NCI-H69 (cell line): ENCODE measurements at regions not wholly inside any gene's neighbourhood (a gene's known extent, or its start where the extent isn't known, plus 50 kb on each side); places are given as distances from the start of the nearest gene placed in this dataset.
A peak's percentile ranks its signal among the peaks of the same experiment; 100 is the strongest.
"Not testable (repeated sequence)": the region's sequence is repeated elsewhere in the genome, so short reads cannot be mapped to it uniquely, and the experiment has no call there.

ENCODE experiments used
- DNase-seq: peaks from one replicate; lab custom pipeline; 2025; lab: John Stamatoyannopoulos, UW

DNA sequence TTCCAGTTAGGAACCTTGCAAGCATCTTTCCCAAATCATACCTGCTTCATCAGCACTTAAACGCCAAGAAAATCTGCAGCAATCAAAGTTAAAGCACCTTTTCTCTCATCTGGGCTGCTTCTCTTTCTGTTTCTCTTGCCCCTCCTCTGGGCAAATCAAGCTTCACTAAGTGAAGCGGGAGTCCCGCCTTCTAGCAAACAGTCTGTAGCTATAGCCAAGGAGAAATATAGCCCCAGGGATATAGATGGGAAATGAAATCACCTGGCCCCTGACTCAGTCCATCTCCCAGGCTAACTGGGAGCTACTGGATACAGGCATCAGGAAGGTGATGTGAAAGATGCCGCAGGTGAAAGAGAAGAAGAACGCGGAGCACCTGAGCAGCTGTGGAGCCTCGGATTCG lies 481.9 kb downstream of the C6orf118 start:
- DNase-seq, result peak; percentile 47

DNA sequence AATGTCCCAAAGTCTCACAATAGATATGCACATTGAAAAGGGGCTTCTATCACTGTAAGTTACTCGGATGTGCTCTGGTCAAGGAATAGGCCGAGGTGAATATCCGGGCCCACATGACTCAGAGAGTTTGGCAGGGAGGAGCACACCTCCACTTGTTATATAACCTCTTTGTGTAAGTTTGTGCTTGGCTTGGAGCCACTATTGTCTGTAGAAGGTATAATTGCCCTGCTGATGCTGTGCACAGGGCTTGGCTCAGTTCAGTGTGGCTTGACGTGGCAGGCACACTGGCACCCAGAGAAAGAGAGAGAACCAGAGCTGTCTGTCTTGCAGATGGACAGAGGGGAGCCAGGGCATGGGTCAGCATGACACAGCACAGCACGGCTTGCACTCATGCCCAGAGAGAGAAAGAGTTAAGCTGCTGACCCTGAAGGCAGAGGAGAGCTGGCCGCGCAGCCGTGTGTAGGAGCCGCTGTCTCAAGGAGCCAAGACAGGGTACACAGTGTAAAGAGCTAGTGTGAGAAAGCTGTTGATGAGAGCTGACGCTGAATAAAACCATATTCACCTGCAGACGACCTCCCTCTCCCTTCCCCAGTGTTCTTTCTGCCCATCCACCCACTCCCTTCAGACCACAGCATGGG lies 482.5 kb downstream of the C6orf118 start:
- DNase-seq, result peak; percentile 10

DNA sequence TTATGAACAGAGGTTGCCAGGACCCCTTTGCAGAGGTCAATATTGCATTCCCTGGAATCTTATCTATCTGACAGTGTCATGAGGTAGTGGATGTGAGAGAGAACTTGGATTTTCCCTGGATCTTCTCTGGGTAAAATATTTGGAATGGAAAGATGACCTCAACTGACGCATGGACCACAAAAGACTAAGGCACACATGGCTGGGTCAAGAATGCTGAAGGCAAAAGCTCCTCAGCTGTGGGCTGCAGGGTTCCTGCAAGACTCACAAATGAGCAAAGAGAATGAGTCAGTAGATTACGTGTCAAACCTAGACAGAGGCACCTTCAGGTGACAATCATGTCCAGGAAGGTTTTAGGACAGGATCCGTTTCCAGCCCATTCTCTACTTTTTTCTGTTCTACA lies 484.0 kb downstream of the C6orf118 start:
- no peak for DNase-seq

DNA sequence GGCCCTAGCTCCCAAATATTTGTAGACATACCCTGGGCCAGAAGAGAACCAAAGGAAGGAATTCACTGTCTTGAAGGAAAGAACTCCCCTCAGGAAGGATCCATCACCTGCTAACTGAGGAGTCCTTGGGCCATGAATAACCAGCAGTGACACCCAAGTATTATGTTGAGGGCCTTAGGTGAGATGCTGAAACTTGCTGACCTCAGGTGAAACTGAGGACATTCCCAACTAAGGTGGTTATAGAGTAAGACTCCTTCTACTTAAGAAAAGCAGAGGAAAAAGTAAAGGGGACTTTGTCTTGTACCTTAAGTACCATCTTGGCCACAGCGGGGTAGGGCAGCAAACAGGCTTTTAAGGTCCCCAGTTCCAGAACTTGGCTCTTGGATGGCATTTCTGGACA lies 491.7 kb downstream of the C6orf118 start:
- no peak for DNase-seq

DNA sequence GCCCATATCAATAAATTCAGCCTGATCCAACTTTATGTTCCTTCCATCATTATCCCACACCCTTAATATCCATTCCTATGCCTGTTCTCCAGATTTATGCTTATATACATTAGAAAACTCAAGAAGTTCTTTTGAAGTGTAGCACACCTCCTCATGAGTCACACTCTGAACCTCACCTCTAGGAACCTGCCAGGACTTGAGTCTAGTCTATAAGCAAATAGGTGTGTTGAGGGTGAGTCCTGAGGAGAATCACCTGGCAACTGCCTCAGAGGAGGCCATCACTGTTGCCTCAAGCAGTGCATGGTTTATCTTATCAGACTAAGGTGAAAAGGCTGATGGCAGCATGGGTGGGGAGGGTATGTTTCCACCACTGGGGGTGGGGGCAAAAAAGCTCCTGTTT lies 496.7 kb downstream of the C6orf118 start:
- DNase-seq, result no peak

DNA sequence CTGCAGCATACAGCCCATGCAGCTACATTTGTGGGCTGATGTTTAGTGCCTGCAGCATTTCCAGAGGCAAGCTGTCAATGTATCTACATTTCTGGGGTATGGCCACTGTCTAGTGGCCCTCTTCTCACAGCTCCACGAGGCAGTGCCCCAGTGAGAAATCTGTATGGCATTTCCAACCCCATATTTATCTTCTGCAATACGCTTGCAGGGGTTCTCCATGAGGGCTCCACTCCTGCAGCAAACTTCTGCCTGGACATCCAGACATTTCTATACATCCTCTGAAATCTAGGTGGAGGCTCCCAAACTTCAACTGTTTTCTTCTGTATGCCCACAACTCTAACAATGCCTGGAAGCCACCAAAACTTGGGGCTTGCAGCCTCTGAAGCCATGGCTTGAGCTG lies 502.3 kb downstream of the C6orf118 start:
- DNase-seq, result no peak

DNA sequence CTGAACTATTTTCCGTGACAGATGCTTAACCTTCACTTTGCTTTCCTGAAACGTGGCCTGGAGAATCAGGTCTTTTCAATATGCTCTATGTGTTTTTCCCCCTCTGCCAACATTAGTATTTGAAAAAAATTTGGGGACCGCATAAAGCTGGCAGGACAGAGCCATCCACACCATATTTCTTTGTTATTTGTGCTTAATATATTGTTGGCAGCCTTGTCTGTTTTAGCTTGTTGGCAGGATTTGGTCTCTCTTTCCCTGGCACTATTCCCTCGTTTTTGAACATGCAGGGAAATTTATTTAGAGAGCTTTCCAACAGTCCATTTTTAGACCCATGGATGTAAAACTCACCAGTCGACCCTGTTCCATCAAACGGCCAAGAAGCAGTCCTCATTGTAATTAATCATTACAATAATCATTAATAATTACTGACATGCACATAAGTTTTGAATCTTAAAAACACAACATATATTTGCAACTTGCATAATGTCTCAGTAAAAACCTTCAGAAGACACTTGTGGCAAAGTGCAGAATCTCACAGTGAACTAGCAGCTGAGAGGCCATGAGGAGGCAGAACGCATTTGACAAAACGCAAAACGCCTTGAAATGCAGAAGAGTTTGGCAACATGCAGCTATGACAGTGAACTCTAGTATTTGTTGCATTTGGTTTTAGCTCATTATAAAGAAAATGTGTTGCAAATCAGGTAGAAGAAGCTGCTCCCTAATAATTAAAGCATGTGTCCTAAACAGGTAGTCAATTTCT lies 514.2 kb downstream of the C6orf118 start:
- no peak for DNase-seq

DNA sequence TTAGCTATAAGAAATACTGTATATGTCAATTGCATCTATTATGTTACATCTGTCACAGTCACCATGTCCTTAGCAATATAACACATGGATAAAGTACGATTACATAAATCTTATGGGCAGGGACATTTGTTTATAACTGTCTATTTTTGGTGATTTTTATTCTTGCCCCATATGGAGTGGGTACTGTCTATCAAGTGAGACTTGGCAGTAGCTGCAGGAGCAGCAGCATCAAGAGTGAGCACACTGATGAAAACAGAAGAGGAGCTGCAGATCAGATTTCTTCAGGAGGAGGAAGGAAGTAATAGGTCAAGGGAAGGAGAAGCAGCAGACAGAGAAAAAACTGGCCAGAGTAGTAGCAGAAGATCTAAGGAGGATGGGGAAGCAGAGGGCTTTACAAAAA lies 516.7 kb downstream of the C6orf118 start:
- no peak for DNase-seq

DNA sequence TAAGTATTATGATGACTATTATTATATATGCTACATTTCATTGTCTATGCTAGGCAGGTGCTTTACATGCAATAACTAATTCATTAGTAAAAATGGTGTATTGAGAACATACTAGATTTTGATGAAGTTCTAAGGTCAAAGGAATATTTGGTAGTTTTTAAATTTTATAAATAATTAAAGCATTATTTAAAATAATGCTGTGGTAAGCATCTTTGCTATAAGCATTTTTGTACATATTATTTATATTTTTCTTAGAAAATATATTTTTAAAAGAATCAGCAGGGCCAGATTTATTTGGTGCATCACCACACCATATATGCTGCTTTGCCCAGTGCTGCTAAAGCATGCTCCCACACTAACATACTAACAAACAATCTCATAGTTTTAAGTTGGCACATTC lies 517.9 kb downstream of the C6orf118 start:
- no peak for DNase-seq

DNA sequence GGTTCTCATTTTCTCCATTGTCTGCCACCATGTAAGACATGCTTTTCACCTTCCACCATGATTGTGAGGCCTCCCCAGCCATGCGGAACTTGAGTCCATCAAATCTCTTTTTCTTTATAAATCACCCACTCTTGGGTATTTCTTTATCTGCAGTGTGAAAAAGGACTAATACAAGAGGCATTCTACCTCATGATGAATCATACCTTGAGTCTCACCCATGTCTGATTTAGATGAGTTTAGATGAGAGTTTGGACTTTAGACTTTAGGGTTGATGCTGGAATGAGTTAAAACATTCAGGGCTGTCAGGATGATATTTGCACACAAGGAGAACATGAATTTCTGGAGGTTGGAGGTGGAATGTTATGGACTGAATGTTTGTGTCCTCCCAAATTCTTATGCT lies 545.6 kb downstream of the C6orf118 start:
- DNase-seq, result no peak

DNA sequence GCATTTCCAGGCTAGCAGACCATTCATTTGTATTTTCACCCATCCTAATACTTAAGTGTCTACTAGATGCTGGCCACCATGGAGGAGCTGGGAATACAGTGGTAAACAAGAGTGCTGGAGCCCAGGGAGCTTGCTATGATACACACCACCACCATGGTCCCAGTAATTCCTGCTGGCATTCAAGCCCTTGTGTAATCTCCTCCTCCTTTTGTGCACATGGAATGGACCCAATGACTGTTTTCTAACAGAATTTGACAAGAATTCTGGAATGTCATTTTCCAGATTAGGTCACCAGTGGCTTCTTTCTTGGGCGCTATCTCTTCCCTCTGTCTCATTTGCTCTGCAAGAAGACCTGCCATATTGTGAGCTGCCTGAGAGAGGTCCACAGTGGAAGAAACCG lies 552.0 kb downstream of the C6orf118 start:
- DNase-seq, result no peak

DNA sequence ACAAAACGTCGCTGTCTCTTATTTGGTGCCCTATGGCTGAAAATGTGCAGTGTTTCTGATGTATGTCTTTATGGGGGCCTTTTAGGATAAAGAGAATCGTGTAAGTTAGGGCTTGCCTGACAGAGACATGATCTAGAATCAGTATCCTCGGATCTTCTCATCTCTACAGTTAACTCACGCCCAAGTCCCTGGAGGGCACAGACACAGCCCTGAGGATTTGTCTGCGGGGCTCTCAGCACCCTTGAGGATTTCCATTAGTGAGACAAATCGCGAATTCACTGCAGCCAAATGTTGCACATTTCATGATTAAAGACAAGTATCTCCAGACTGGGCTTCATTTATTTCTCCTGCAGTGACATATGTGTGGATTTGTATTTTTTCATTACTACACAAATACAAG lies 552.7 kb downstream of the C6orf118 start:
- no peak for DNase-seq

DNA sequence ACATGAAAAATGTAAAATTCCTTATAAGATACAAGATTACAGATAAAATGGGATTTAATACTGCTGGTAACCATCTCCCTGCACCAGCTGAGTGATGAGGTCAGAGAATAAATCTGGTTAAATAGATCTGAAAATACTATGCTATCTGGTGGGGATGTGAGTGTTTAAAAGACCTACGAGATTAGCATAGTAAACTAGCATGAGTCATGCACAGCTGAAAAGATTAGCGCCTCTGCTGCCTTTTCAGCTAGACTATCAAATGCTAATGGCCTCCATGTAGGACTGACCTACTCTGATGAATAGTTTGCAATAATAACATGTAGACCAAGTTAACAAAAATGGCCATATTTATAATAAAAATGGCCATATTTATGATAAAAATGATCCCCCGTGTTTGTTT lies 553.3 kb downstream of the C6orf118 start:
- DNase-seq, result no peak

DNA sequence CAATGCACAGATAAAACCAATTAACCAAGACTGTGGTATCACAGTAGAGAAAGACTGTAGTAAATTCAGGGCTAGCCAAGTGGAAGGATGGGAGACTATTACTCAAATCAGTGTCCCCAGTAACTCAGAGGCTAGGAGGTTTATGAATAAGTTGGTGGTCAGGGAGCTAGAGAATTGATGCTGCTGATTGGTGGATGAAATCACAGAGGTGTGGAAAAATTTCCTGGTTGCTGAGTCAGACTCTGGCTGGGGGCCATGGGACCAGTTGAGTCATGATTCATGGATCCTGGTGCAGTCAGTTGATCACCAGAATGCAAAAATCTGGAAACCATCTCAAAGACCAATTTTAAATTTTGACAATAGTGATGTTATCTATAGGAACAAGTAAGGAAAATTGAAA lies 555.9 kb downstream of the C6orf118 start:
- no peak for DNase-seq

DNA sequence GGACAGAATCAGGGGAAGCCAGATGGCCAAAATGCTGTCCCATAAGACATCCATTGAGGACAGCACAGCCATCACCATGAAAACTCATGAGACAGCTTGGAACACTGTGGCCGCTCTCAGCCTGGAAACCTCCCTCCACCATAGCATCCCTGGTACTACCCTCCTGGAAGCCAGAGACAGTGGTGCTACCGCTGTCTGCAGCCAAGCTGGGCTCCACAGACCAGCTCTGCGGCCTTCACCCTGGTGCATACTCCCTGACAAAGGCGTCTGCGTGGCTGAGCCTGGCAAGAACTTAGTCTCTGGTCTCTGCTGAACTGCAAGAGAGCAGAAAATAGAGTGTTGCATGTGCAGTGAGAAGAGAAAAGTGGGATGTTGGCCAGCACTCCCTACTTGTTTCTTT lies 558.0 kb downstream of the C6orf118 start:
- DNase-seq, result no peak

DNA sequence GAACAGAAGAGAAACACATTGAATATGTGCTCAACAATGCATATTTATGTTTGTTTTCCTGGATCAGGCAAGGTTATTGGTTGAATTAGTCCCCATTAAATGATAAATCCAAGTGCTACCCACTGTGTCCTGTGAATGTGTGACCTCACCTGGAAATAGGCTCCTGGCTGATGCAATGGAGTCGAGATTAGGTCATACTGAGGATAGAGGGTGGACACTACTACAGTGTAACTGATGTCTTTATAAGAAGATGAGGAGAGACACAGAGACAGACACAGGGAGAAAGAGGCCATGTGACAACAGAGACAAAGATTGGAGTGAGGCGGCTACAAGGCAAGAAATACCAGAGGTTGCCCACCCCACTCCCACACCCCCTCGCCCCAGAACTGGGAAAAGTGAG lies 559.3 kb downstream of the C6orf118 start:
- no peak for DNase-seq

DNA sequence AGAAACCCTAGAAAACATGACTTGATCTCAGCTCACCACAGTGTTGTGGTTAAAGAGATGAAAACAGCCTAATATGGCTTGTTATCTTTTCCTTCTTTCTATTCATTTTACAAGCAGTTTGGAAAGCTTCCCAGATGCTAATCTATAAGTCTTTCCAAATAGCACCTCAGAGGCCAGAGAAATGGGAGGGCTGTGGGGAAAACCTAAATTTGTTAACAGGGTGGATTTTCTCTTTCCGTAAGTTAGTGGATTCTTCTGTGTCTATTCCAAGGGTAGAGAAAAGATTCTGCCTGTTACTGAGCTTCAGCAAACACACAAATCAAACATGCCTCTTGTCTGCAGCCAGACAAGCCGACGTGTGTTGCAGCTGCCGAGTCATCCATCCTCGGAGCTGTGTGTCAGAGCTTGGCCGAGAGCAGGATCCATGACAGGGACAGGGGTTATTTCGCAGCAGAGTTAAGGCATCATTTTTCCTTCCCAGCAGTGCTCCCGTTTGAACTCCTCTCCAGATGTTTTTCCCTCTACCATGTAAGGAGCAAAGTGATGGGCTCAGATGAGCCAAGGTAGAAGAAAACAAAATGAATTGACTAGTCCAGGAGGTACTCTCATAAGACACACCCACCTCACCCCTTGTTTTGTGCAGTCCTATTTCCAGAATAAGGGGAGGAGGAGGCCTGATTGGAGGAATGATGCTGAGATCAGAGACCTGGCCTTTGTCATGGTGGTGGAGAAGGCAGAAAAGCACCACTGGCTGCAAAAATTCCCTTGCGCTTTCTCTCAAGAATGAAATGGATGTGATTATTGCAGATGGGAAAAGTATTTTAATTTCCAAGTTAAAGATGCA lies 560.0 kb downstream of the C6orf118 start:
- DNase-seq, result no peak

DNA sequence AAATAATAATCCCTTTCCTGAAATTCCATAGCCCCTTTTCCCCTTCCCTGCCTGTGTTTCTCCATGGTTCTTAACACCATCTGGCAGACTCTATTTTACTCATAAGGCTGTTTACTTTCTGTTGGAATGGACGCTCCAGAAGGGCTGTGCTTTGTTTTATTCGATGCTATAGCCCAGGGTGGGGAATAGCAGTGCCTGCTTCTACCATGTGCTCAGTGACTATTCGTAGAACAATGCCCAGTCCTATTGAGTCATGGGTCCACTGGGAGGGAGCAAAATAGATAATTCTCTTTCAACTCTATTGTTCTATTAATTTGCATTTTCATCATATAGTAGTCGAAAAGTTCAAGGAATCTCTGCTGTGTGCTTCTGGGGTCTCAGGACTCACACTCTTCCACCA lies 565.1 kb downstream of the C6orf118 start:
- DNase-seq, result no peak

DNA sequence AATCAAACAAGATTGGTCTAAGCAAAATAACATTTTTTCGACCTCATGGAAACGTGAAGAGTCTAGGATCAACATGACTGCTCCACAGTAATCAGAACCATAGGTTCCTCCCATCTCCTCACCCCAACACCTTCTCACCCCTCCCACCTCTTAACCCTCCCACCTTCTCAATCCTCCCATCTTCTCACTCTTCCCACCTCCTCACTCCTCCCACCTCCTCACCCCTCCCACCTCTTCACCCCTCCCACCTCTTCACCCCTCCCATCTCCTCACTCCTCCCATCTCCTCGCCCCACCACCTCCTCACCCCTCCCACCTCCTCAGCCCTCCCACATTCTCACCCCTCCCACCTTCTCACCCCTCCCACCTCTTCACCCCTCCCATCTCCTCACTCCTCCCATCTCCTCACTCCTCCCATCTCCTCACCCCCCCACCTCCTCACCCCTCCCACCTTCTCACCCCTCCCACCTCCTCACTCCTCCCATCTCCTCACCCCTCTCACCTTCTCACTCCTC lies 567.4 kb downstream of the C6orf118 start:
- DNase-seq, result no peak

DNA sequence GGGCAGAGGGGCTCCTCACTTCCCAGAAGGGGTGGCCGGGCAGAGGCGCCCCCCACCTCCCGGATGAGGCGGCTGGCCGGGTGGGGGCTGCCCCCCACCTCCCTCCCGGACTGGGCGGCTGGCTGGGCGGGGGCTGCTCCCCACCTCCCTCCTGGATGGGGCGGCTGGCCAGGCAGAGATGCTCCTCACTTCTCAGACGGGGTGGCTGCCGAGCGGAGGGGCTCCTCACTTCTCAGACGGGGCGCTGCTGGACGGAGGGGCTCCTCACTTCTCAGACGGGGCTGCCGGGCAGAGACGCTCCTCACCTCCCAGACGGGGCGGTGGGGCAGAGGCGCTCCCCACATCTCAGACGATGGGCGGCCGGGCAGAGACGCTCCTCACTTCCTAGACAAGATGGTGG lies 573.3 kb downstream of the C6orf118 start:
- not testable (repeated sequence) for DNase-seq

DNA sequence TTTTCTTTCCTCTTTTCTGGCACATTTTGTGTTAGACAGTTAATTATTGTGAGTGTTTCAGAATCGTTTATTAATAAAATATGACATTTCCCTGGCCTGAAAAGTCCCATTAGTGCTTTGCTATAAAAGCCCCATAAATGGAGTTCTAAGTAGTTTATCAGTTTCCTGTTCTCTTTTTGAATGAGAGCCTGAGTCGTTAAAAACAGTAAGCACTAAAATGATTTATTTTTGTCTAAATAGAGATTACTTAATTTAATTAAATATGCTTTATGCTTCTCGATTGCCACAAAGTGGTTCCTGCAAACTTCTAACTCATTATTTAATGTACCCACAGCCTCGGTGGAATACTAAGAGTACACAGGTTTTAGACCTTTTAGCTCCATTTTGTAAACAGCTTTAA lies 577.9 kb downstream of the C6orf118 start:
- no peak for DNase-seq

DNA sequence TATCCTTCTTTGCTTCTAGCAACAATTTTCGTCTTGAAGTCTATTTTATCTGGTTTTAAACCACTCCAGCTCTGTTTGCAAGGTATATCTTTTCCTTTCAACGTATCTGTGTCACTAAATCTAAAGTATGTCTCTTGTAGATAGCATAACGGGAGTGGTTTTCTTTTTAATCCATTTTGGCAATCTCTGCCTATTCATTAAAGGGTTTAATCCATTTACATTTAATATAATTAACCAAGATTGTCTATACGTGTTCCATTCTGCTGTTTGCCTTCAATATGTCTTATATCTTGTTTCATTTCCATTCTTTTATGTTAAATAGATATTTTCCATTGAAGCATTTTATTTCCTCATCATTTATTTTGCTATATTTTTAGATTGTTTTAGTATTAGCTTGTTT lies 587.9 kb downstream of the C6orf118 start:
- DNase-seq, result no peak

DNA sequence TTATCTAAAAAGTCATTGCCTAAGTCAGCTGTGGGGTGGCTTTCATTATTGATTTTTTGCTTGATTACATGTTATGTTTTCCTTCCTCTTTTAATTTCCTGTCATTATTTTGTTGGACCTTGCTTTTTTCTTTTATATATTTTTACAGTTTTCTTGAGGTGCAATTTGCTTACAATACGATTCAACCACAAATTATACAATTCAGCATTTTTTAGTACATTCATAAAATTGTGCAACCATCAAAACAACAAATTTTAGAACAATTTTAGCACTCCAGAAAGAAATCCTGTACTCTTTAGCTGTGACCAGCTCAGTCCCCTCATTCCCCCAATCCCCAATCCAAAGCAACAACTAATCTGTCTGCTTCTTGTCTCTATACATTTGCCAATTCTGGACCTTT lies 608.9 kb downstream of the C6orf118 start:
- DNase-seq, result no peak
